ENCODE measurements at regions not wholly inside any gene's neighbourhood (a gene's known extent, or its start where the extent isn't known, plus 50 kb on each side); places are given as distances from the start of the nearest gene placed in this dataset.

DNA sequence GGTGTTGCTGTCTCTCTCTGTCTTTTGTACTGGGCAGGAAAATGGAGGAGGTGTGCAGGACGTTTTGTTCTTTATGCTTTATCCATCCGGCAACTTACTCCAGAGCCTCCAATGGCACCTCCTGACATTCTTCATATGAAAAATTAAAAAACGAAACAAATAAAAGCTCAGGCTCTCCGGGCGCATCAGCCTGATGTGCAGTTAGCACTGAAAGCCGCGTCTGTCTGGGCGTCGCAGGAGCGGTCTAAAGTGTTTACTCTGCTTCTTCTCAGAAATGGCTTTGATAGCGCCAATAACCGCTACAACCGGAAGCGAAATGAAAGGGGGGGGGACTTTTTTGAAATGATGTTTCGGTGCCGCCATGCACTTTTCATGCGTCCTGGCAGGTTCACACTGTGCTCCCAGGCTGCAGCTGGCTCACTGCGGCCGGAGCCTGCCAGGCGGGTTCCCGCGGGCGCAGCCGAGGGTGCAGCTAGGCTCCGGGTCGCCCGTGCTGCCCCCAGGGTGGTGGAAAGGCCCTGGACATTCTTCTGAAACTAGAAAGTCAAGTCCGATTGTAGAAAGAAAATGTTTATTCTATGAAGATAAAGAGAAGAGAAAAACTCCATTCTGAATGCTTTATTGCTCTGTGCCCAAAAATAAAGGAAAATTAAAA lies 407.7 kb upstream of the IRX1 start:
- DNase-seq, result no peak
- Mint-ChIP-seq H3K27me3 (ENCODE audit: insufficient read depth) (no peaks in the 10 kb centered on the region), H3K4me3 (no peak overlapping the region), H3K27ac (no peak overlapping the region), H3K4me1 (ENCODE audit: low read depth) (no peaks in the 10 kb centered on the region), H3K9me3 (peaks cover 26% of the 10 kb centered on the region), H3K36me3 (ENCODE audit: low read depth) (peaks cover 4% of the 10 kb centered on the region; the same call in 1 of the 2 replicates)
- no peak for TF ChIP-seq CTCF (IDR thresholded peaks at IDR 0.05)

DNA sequence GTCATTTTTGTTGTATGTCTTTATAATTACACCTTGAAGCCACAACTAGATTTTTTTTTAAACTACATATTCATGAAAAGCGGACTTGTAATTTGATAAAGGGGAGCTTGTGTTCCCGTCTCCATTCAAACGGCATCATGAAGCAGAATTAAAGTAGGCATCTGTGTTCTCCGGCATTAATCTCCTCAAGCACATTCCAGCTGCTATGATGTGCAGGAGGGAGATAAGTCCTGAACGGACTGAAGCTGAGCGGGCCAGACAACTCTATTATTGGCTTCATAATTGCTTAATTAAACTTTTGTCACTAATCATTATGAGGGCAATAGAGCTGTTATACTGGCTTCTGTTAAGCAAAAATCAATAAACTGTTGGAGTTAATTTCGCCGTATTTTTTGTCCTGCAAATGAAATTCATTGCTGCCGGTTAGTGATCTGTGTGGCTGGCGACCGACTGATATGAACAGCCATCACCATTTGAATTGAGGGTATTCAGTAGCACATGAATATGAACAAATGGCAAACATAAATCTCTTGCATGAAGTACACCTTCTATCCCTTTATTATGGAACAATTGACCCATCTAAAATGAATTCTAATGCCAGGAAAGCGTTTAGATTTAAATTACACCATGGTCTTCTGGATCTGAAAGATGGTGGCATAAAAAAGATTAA lies 408.8 kb upstream of the IRX1 start:
- peaks cover 4% of the 10 kb centered on the region; the same call in 1 of the 2 replicates for H3K36me3 Mint-ChIP-seq (ENCODE audit: low read depth)
- DNase-seq, result no peak
- no peak overlapping the region for H3K27ac Mint-ChIP-seq
- no peak for TF ChIP-seq CTCF (IDR thresholded peaks at IDR 0.05)
- peaks cover 20% of the 10 kb centered on the region for H3K9me3 Mint-ChIP-seq
- H3K4me1 Mint-ChIP-seq (ENCODE audit: low read depth), result no peaks in the 10 kb centered on the region
- H3K4me3 Mint-ChIP-seq, result no peak overlapping the region
- H3K27me3 Mint-ChIP-seq (ENCODE audit: insufficient read depth), result no peaks in the 10 kb centered on the region

DNA sequence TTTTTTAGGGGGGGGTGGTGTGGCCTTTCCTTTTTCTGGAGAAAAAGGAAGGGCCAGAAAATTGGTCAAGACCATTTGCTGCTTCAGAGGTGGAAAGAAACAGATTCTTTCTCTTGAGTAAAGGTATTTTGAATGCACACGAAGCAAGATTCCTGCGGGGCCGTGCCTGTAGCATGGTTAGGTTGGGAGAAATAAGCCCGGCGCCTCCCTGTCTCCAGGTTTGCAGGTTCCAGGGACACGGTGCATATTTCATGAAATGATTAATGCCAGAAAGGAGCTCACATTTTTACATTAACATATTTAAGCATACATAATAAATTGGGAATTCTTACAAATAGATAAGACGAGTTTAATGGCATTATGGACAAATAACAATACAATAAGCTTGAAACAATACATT lies 409.5 kb upstream of the IRX1 start:
- TF ChIP-seq CTCF (IDR thresholded peaks at IDR 0.05), result no peak
- peaks cover 3% of the 10 kb centered on the region; the same call in 1 of the 2 replicates for H3K36me3 Mint-ChIP-seq (ENCODE audit: low read depth)
- H3K9me3 Mint-ChIP-seq, result peaks cover 18% of the 10 kb centered on the region
- no peaks in the 10 kb centered on the region for H3K4me1 Mint-ChIP-seq (ENCODE audit: low read depth)
- no peaks in the 10 kb centered on the region for H3K27me3 Mint-ChIP-seq (ENCODE audit: insufficient read depth)
- no peak for DNase-seq
- no peak overlapping the region for H3K27ac Mint-ChIP-seq
- H3K4me3 Mint-ChIP-seq, result no peak overlapping the region

GRCh38 chr5:3185488-3185887 lies 410.1 kb upstream of the IRX1 start:
- Mint-ChIP-seq H3K9me3 (peaks cover 20% of the 10 kb centered on the region), H3K36me3 (ENCODE audit: low read depth) (no peaks in the 10 kb centered on the region), H3K4me3 (no peak overlapping the region), H3K27ac (no peak overlapping the region), H3K27me3 (ENCODE audit: insufficient read depth) (no peaks in the 10 kb centered on the region), H3K4me1 (ENCODE audit: low read depth) (no peaks in the 10 kb centered on the region)
- no peak for TF ChIP-seq CTCF (IDR thresholded peaks at IDR 0.05)
- DNase-seq, result no peak

DNA sequence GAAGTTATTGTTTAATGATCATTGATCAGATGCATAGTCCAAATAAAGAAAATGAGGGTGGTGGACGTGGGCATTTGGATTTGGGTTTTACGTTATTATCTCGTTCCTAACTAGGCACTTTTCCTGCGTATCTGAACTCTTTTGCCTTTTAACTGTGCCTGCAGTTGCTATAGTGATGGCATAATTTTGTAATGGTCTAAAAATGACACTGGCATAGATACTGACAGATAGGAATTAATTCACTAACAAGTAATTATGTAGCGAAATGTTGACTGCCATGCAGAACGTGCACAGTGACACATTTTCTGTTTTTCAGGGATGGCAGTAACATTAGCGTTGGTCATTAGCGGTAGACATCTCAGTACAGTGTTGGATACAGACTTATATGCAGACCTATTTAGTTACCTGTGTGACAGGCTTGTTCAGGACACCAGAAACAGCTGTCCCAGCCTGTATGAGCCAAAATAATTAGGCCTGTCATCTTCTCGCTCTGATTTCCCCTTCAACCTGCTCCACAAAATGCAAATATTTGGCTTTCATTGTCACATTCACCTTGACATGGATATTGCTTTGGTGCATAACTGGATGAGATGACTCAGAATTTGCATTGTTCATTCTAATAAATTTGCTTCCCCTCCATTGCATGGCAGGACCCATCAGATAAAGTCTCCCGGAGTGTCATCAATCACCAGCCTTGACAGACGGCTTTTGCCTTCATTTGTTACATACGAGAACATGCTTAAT lies 413.3 kb upstream of the IRX1 start:
- no peak overlapping the region for H3K4me3 Mint-ChIP-seq
- H3K27ac Mint-ChIP-seq, result no peak overlapping the region
- TF ChIP-seq CTCF (IDR thresholded peaks at IDR 0.05), result no peak

More for the DNA sequence above, 413.3 kb upstream of the IRX1 start:
- Mint-ChIP-seq H3K27me3 (ENCODE audit: insufficient read depth) (no peaks in the 10 kb centered on the region), H3K9me3 (peaks cover 29% of the 10 kb centered on the region), H3K4me1 (ENCODE audit: low read depth) (no peaks in the 10 kb centered on the region), H3K36me3 (ENCODE audit: low read depth) (no peaks in the 10 kb centered on the region)
- no peak for DNase-seq

Measured in HFFc6 (cell line).